ENCODE measurements at regions not wholly inside any gene's neighbourhood (a gene's known extent, or its start where the extent isn't known, plus 50 kb on each side); places are given as distances from the start of the nearest gene placed in this dataset.

GRCh38 chr2:81987370-81987769 lies 1682.8 kb upstream of the LRRTM1 start:
- no peaks in the 10 kb centered on the region for H3F3A ChIP-seq (ENCODE audit: insufficient read depth, low read length)
- H3K36me3 ChIP-seq (replicated peaks; ENCODE audit: insufficient read depth, low read length) = no peaks in the 10 kb centered on the region
- peak overlapping the region; percentile 40 for H3K4me3 ChIP-seq (ENCODE audit: low read length)
- no peaks in the 10 kb centered on the region for H4K20me1 ChIP-seq (ENCODE audit: insufficient read depth, low read length)
- H2AFZ ChIP-seq (ENCODE audit: low read length) = peak overlapping the region; percentile 84
- peak overlapping the region; percentile 19; the same call in 1 of the 2 replicates for H3K9ac ChIP-seq (ENCODE audit: low read length)
- no peaks in the 10 kb centered on the region for H3K79me2 ChIP-seq (ENCODE audit: low read length)
- peak overlapping the region; percentile 52 for H3K4me2 ChIP-seq (ENCODE audit: low read depth, low read length)
- TF ChIP-seq EZH2 (optimal IDR thresholded peaks at IDR 0.05; ENCODE audit: low read depth, low read length) = no peak
- no peaks in the 10 kb centered on the region for H3K9me3 ChIP-seq (replicated peaks; ENCODE audit: insufficient read depth, low read length)
- H3K27ac ChIP-seq (ENCODE audit: low read length) = no peak overlapping the region
- peaks cover 4% of the 10 kb centered on the region; the same call in 1 of the 2 replicates for H3K4me1 ChIP-seq (ENCODE audit: low read length)
- no peaks in the 10 kb centered on the region for H3K27me3 ChIP-seq (replicated peaks; ENCODE audit: insufficient read depth, low read length)
- peak; percentile 50 for DNase-seq
- no peaks in the 10 kb centered on the region for H3K9me2 ChIP-seq (replicated peaks; ENCODE audit: insufficient read depth, low read length)

GRCh38 chr2:81984969-81985637 lies 1680.6 kb upstream of the LRRTM1 start:
- DNase-seq = no peak
- Histone ChIP-seq H3K4me1 (ENCODE audit: low read length) (peaks cover 4% of the 10 kb centered on the region; the same call in 1 of the 2 replicates), H3K4me3 (ENCODE audit: low read length) (no peak overlapping the region), H3K79me2 (ENCODE audit: low read length) (no peaks in the 10 kb centered on the region), H3K36me3 (replicated peaks; ENCODE audit: insufficient read depth, low read length) (no peaks in the 10 kb centered on the region), H3K9me3 (replicated peaks; ENCODE audit: insufficient read depth, low read length) (no peaks in the 10 kb centered on the region), H3F3A (ENCODE audit: insufficient read depth, low read length) (no peaks in the 10 kb centered on the region), H3K9me2 (replicated peaks; ENCODE audit: insufficient read depth, low read length) (no peaks in the 10 kb centered on the region), H3K4me2 (ENCODE audit: low read depth, low read length) (no peak overlapping the region), H2AFZ (ENCODE audit: low read length) (no peak overlapping the region), H3K27me3 (replicated peaks; ENCODE audit: insufficient read depth, low read length) (no peaks in the 10 kb centered on the region), H3K9ac (ENCODE audit: low read length) (no peak overlapping the region), H3K27ac (ENCODE audit: low read length) (no peak overlapping the region), H4K20me1 (ENCODE audit: insufficient read depth, low read length) (no peaks in the 10 kb centered on the region)
- no peak for TF ChIP-seq CTCF (IDR thresholded peaks at IDR 0.05; ENCODE audit: low read length)
- no peak for TF ChIP-seq EZH2phosphoT487 (IDR thresholded peaks at IDR 0.05; ENCODE audit: low read length)

- Histone ChIP-seq H3K9ac (ENCODE audit: low read length) (no peak overlapping the region), H3K9me3 (replicated peaks; ENCODE audit: insufficient read depth, low read length) (no peaks in the 10 kb centered on the region), H2AFZ (ENCODE audit: low read length) (no peak overlapping the region), H3K79me2 (ENCODE audit: low read length) (no peaks in the 10 kb centered on the region), H3K4me1 (ENCODE audit: low read length) (peaks cover 2% of the 10 kb centered on the region; the same call in 1 of the 2 replicates), H4K20me1 (ENCODE audit: insufficient read depth, low read length) (no peaks in the 10 kb centered on the region), H3K27ac (ENCODE audit: low read length) (no peak overlapping the region), H3K9me2 (replicated peaks; ENCODE audit: insufficient read depth, low read length) (no peaks in the 10 kb centered on the region), H3K4me2 (ENCODE audit: low read depth, low read length) (no peak overlapping the region), H3F3A (ENCODE audit: insufficient read depth, low read length) (no peaks in the 10 kb centered on the region), H3K36me3 (replicated peaks; ENCODE audit: insufficient read depth, low read length) (no peaks in the 10 kb centered on the region), H3K27me3 (replicated peaks; ENCODE audit: insufficient read depth, low read length) (no peaks in the 10 kb centered on the region), H3K4me3 (ENCODE audit: low read length) (no peak overlapping the region)
- no peak for DNase-seq
- no peak for TF ChIP-seq EZH2 (optimal IDR thresholded peaks at IDR 0.05; ENCODE audit: low read depth, low read length)
- TF ChIP-seq EZH2phosphoT487 (IDR thresholded peaks at IDR 0.05; ENCODE audit: low read length) = no peak
- TF ChIP-seq CTCF (IDR thresholded peaks at IDR 0.05; ENCODE audit: low read length) = no peak
Measured at GRCh38 chr2:81981585-81981984, 1677.0 kb upstream of the LRRTM1 start.

- H3K27me3 ChIP-seq (replicated peaks; ENCODE audit: insufficient read depth, low read length) = no peaks in the 10 kb centered on the region
- no peaks in the 10 kb centered on the region for H3F3A ChIP-seq (ENCODE audit: insufficient read depth, low read length)
- H3K9ac ChIP-seq (ENCODE audit: low read length) = no peak overlapping the region
- H3K4me1 ChIP-seq (ENCODE audit: low read length) = no peaks in the 10 kb centered on the region
- no peaks in the 10 kb centered on the region for H3K79me2 ChIP-seq (ENCODE audit: low read length)
- TF ChIP-seq EZH2phosphoT487 (IDR thresholded peaks at IDR 0.05; ENCODE audit: low read length) (no peak), CTCF (IDR thresholded peaks at IDR 0.05; ENCODE audit: low read length) (no peak), EZH2 (optimal IDR thresholded peaks at IDR 0.05; ENCODE audit: low read depth, low read length) (no peak)
- H2AFZ ChIP-seq (ENCODE audit: low read length) = no peak overlapping the region
- H3K9me2 ChIP-seq (replicated peaks; ENCODE audit: insufficient read depth, low read length) = no peaks in the 10 kb centered on the region
- no peak overlapping the region for H3K27ac ChIP-seq (ENCODE audit: low read length)
- no peak overlapping the region for H3K4me3 ChIP-seq (ENCODE audit: low read length)
- H4K20me1 ChIP-seq (ENCODE audit: insufficient read depth, low read length) = no peaks in the 10 kb centered on the region
- H3K9me3 ChIP-seq (replicated peaks; ENCODE audit: insufficient read depth, low read length) = no peaks in the 10 kb centered on the region
- no peaks in the 10 kb centered on the region for H3K36me3 ChIP-seq (replicated peaks; ENCODE audit: insufficient read depth, low read length)
- no peak overlapping the region for H3K4me2 ChIP-seq (ENCODE audit: low read depth, low read length)
- DNase-seq = no peak
Measured at GRCh38 chr2:81979086-81979485, 1674.5 kb upstream of the LRRTM1 start.
